Activated CD4-positive, alpha-beta memory T cell treated with anti-CD3 and anti-CD28 coated beads, Interleukin-2, amount 10 ng/mL, durations not matched to agents 7 days and 5 days (primary cell): ENCODE measurements at regions not wholly inside any gene's neighbourhood (a gene's known extent, or its start where the extent isn't known, plus 50 kb on each side); places are given as distances from the start of the nearest gene placed in this dataset.
"Not testable (repeated sequence)": the region's sequence is repeated elsewhere in the genome, so short reads cannot be mapped to it uniquely, and the experiment has no call there.

Source experiments
- CTCF ChIA-PET: fragments of 350-600 bp; sonication (Branson Sonifier 250); formaldehyde crosslinking; loops from one replicate; lab custom pipeline; 2021; ENCODE audit warnings: antibody characterized with exemption, inconsistent platforms; lab: Charles Lee
- POLR2A ChIA-PET: fragments of 350-600 bp; sonication (Branson Sonifier 250); formaldehyde crosslinking; loops from one replicate; lab custom pipeline; 2021; ENCODE audit warnings: antibody characterized with exemption; lab: Charles Lee
- DNase-seq: peaks from one replicate; pipeline ENCODE4 v3.0.0-alpha.2; 2020
- H3K27ac Mint-ChIP-seq: one replicate; pipeline ENCODE4 v1.8.0; 2021; ENCODE audit warnings: mild to moderate bottlenecking, mixed read lengths
- H3K27me3 Mint-ChIP-seq: one replicate; pipeline ENCODE4 v1.8.0; 2021; ENCODE audit warnings: mixed read lengths
- H3K36me3 Mint-ChIP-seq: one replicate; pipeline ENCODE4 v1.8.0; 2021; ENCODE audit warnings: low read depth, mixed read lengths
- H3K4me1 Mint-ChIP-seq: one replicate; pipeline ENCODE4 v1.8.0; 2021; ENCODE audit warnings: mixed read lengths
- H3K4me3 Mint-ChIP-seq: one replicate; pipeline ENCODE4 v1.8.0; 2021; ENCODE audit warnings: mild to moderate bottlenecking, mixed read lengths
- H3K9me3 Mint-ChIP-seq: one replicate; pipeline ENCODE4 v1.8.0; 2021; ENCODE audit warnings: mixed read lengths

DNA sequence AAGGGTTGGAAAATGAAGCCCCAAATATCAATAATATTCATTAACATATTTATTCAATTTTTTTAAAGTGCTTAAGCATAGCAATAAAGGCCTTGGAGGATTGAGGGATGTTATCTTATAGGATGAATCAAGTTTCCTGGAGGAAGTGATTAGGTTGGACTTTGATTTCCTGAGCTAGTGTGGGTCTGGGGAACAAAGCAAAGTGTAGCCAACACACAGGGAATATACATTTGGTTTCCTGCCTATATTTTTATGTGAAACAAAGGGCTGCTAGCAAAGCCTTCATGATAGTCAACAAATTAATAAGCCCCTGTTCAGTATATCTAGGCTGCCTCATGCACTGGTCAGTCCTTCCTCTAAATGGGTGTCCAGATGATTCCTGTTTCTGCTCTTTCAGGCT is 261.1 kb upstream of the IL12A start:
- H3K36me3 Mint-ChIP-seq = no peaks in the 10 kb centered on the region
- ChIA-PET POLR2A (no interaction called here), CTCF (no interaction called here)
- no peaks in the 10 kb centered on the region for H3K4me1 Mint-ChIP-seq
- H3K27me3 Mint-ChIP-seq = no peaks in the 10 kb centered on the region
- H3K4me3 Mint-ChIP-seq = no peak overlapping the region
- no peak for DNase-seq
- H3K9me3 Mint-ChIP-seq = no peaks in the 10 kb centered on the region
- no peak overlapping the region for H3K27ac Mint-ChIP-seq

DNA sequence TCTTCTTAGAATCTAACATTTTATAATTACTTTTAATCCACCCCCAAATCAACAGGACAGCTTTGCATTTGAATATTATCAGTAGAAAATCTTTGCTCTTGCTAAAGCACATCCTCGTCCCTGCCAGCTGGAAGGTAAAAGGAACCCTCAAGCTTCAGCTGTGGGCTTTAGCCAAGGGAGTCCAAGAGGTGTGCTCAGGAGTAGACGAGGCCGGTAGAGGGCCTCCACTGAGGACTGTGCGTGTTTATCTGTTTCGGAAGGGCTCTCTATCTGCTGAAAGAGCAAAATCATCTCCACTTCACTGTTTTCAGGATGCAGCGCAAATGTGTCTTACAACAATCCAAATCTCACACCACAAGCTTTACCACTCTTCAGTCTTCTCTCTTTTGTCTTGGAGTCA is 257.4 kb upstream of the IL12A start:
- H3K36me3 Mint-ChIP-seq = no peaks in the 10 kb centered on the region
- no peaks in the 10 kb centered on the region for H3K4me1 Mint-ChIP-seq
- no peaks in the 10 kb centered on the region for H3K27me3 Mint-ChIP-seq
- DNase-seq = no peak
- H3K9me3 Mint-ChIP-seq = no peaks in the 10 kb centered on the region
- POLR2A ChIA-PET = no interaction called here
- CTCF ChIA-PET = no interaction called here
- H3K27ac Mint-ChIP-seq = no peak overlapping the region
- H3K4me3 Mint-ChIP-seq = no peak overlapping the region

DNA sequence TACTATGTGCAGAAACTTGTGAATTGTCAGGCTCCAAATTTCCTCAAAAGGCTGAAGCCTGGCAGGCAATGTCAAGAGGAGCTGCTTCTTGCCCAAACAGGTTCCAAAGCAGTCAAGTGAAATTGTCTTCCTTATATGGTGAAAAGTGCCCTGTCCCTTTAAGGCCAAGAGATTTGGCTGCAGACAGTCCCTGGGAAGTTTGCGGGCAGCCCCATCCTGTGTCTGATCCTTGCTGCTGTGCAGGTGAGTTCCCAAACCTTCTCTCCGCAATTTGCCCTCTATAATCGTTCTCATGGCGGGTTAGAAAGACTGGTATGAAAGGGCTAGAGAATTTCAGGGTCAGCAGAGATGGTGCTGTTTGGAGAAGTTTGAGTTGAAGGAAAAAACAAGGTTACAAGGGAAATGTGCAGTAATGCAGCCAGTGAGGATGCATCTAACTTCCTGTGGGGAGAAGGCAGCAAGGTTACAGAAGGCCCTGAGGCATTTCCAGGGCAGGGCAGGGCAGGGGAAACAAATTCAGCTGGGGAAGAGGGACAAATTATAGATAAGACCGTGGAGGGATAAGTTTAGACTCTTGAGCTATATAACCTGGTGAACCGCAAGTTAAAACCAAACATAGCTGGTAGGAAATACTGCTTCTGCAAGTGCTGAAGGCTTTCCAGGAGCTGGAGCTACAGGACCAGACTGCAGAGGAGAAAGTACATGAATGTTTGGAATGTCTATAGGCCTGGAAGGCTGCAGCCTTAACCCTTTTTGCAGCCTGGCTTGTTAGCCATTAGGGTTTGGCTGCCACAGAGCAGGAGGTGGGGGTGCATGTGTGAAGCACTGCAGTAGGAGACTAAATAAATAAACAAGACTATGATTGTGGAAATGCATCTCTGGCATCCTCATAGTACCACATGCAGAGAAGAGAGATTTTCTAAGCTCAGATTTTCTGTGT is 256.2 kb upstream of the IL12A start:
- H3K4me1 Mint-ChIP-seq = no peaks in the 10 kb centered on the region
- POLR2A ChIA-PET = no interaction called here
- no peaks in the 10 kb centered on the region for H3K9me3 Mint-ChIP-seq
- DNase-seq = no peak
- H3K4me3 Mint-ChIP-seq = no peak overlapping the region
- no peak overlapping the region for H3K27ac Mint-ChIP-seq
- no peaks in the 10 kb centered on the region for H3K36me3 Mint-ChIP-seq
- CTCF ChIA-PET = no interaction called here
- H3K27me3 Mint-ChIP-seq = no peaks in the 10 kb centered on the region

DNA sequence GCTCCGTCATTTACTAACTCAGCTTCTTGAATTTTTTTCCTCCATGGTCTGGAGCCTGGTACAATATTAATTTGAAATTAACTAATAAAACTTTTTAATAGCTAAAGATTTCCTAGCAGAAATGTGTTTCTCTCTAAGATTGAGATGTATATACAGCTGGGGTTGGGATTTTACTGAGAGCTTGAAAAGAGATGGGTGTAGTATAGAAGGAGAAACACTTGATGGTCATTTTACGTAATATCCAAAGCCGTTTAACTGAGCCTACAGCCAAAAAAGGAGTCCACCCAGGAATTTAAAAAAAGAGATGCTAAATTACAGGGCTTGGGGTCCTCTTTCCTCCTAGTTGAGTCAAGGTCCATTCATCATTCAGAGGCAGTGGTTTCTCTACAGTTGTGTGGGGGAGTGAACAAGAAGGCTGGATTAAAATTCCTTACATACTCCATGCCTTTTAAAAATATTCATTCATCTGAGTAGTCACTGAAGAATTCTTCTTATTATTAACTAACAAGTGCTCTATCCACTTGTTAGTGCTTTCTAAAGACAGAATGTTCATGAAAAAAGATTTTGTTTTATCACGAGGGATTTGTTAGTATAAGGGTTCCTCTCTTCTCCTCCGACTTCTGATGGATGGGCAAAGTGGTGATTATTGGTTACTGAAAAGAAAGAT is 255.3 kb upstream of the IL12A start:
- Mint-ChIP-seq H3K4me1 (no peaks in the 10 kb centered on the region), H3K27ac (no peak overlapping the region), H3K4me3 (no peak overlapping the region), H3K9me3 (no peaks in the 10 kb centered on the region), H3K36me3 (no peaks in the 10 kb centered on the region), H3K27me3 (no peaks in the 10 kb centered on the region)
- CTCF ChIA-PET = no interaction called here
- DNase-seq = no peak
- POLR2A ChIA-PET = no interaction called here

DNA sequence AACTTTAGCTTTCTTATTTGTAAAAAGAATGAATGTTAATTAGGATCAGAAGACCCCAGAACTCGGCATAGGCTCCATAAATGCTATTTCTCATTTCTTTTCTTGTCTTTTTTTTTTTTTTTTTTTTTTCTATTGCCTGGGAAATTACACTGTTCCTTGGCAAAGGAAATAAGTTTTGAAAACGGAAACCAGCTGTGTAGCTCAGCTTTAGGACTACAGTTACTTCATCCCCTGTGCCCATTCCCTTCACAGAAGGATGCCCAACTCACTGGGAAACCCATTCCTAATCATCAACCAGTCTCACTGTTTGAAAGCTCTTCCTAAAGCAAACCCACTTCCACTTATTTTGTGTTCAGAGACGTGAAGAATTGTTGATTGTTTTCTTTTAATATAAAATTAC is 254.0 kb upstream of the IL12A start:
- Mint-ChIP-seq H3K4me3 (no peak overlapping the region), H3K27me3 (no peaks in the 10 kb centered on the region), H3K9me3 (no peaks in the 10 kb centered on the region), H3K36me3 (no peaks in the 10 kb centered on the region), H3K4me1 (no peaks in the 10 kb centered on the region), H3K27ac (no peak overlapping the region)
- ChIA-PET CTCF (no interaction called here), POLR2A (no interaction called here)
- no peak for DNase-seq

DNA sequence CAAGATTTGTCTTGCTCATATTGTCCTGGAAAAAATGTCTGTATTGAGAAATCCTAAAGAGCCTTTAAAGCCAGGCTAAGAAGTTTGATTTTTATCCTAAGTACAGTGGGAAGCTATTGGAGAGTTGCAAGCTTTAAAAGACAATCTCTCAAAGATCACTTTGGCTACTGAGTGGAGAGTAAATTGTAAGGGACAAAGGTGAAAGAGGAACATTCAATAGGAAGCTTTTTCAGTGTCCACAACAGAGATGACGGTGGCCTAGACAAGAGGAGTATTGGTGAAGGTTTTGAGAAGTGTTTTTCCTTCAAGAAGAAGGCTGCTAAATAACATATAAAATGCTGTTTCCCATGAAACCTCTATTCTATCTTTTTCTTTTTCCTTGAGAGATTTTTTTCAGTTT is 249.5 kb upstream of the IL12A start:
- Mint-ChIP-seq H3K9me3 (no peaks in the 10 kb centered on the region), H3K36me3 (no peaks in the 10 kb centered on the region), H3K4me3 (no peak overlapping the region), H3K4me1 (no peaks in the 10 kb centered on the region), H3K27me3 (no peaks in the 10 kb centered on the region), H3K27ac (no peak overlapping the region)
- DNase-seq = no peak
- ChIA-PET CTCF (no interaction called here), POLR2A (no interaction called here)

DNA sequence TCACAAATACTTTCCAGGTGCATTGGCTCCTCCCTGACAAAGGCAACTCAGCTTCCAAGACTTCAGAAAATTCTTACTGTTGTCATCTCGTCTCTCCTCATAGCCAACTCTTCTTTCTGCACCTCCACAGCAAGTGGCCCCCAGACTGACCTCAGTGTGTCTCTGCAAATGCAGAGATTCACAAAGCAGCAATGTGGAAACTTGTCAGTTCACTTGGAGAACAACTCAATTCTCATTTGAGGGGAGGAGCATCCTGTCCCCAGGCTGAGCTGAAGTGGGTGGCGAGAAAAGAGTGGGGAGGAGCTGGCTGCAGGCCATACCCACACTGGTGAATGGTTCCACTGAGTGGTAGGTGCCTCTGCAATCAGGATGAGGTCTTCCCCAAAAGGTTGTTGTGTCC is 248.7 kb upstream of the IL12A start:
- Mint-ChIP-seq H3K27ac (no peak overlapping the region), H3K4me3 (no peak overlapping the region), H3K4me1 (no peaks in the 10 kb centered on the region), H3K36me3 (no peaks in the 10 kb centered on the region), H3K27me3 (no peaks in the 10 kb centered on the region), H3K9me3 (no peaks in the 10 kb centered on the region)
- no peak for DNase-seq
- ChIA-PET CTCF (interaction anchor here (0.7 to 1.3 kb wide), 2 partner anchors 24 to 249 kb away, joined by 3 to 8 read pairs; no protein-coding TSS in a partner anchor), POLR2A (no interaction called here)

DNA sequence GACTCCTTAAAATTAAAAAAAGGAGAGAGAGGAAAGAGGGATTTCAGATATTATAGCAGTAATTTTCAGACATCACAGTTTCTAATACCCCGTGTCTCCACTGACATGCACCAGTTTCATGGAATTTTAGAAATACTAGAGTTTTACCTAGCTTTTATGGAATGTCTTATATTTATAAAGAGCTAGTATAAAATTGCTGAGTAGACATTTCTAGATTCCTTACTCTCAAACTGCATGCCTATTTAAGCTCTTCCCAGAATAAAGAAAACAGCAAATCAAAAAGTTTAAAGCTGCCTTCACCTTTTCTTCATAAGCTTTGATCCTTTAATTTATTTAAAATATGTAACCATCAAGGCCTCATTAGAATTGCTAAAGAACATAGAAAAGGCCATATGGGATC is 247.4 kb upstream of the IL12A start:
- Mint-ChIP-seq H3K27ac (no peak overlapping the region), H3K36me3 (no peaks in the 10 kb centered on the region), H3K27me3 (no peaks in the 10 kb centered on the region), H3K4me1 (no peaks in the 10 kb centered on the region), H3K9me3 (no peaks in the 10 kb centered on the region), H3K4me3 (no peak overlapping the region)
- ChIA-PET POLR2A (no interaction called here), CTCF (interaction anchor here (1.3 kb wide), 1 partner anchor 23 kb away, joined by 8 read pairs; no protein-coding TSS in a partner anchor)
- no peak for DNase-seq

DNA sequence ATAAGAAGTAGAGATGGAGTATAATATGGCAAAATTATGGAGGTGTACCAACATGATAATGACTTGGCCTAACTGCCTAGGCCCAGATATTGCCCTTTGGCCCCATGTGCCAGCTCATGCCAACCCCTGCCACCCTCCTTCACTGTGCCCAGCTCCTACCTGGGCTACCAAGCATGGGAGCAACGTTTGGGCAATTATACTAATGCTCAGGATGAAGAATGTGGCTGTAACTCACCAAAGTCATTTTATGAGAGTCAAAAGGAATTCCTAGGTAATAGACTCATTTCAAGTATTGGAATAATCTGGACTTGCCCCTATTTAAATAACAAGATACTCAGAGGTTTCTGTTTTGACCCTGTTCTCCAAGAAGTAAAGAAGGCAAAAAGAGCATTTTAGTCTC is 240.2 kb upstream of the IL12A start:
- peaks cover 1% of the 10 kb centered on the region for H3K27me3 Mint-ChIP-seq
- H3K27ac Mint-ChIP-seq = no peak overlapping the region
- no peaks in the 10 kb centered on the region for H3K4me1 Mint-ChIP-seq
- DNase-seq = no peak
- ChIA-PET POLR2A (no interaction called here), CTCF (no interaction called here)
- no peaks in the 10 kb centered on the region for H3K9me3 Mint-ChIP-seq
- H3K36me3 Mint-ChIP-seq = no peaks in the 10 kb centered on the region
- no peak overlapping the region for H3K4me3 Mint-ChIP-seq

DNA sequence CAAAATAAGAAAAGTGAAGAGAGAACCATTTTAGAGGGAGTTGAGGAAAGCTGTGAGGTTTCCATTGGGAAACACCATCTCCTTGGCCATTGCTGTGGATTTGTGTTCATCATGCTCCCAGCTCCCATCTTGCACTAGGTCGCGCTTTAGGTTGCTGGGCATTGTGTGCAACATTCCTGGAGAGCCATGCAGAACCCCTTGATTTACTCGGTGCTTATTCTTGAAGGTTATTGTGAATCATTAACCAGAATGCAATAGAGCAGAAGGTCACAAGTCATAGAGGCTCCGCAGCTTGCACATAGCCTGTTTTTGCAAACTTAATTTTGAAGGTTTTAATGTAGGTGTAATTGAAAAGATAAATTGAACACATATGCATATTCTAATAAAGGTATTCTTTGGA is 239.2 kb upstream of the IL12A start:
- Mint-ChIP-seq H3K4me3 (no peak overlapping the region), H3K27ac (no peak overlapping the region), H3K4me1 (no peaks in the 10 kb centered on the region), H3K36me3 (no peaks in the 10 kb centered on the region), H3K27me3 (peaks cover 1% of the 10 kb centered on the region), H3K9me3 (no peaks in the 10 kb centered on the region)
- CTCF ChIA-PET = no interaction called here
- POLR2A ChIA-PET = no interaction called here
- no peak for DNase-seq

DNA sequence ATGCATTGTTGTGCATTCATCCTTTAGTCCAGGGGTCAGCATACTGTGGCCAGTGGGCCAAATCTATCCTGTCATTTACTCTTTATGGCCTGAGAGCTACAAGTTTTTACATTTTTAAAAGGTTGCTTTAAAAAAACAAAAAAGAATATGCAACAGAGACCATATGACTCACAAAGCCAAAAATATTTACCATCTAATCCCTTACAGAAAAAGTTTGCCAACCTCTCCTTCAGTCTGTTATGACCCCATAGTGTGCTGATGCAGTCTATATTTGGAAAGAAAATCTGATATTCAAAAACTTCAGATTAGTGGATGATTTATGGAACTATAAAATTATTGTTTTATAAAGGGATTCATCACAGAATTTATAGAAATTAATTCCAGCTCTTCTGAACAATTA is 237.5 kb upstream of the IL12A start:
- no peaks in the 10 kb centered on the region for H3K4me1 Mint-ChIP-seq
- no peak overlapping the region for H3K4me3 Mint-ChIP-seq
- peaks cover 1% of the 10 kb centered on the region for H3K27me3 Mint-ChIP-seq
- POLR2A ChIA-PET = no interaction called here
- CTCF ChIA-PET = no interaction called here
- no peak for DNase-seq
- no peak overlapping the region for H3K27ac Mint-ChIP-seq
- no peaks in the 10 kb centered on the region for H3K36me3 Mint-ChIP-seq
- peaks cover 2% of the 10 kb centered on the region for H3K9me3 Mint-ChIP-seq

DNA sequence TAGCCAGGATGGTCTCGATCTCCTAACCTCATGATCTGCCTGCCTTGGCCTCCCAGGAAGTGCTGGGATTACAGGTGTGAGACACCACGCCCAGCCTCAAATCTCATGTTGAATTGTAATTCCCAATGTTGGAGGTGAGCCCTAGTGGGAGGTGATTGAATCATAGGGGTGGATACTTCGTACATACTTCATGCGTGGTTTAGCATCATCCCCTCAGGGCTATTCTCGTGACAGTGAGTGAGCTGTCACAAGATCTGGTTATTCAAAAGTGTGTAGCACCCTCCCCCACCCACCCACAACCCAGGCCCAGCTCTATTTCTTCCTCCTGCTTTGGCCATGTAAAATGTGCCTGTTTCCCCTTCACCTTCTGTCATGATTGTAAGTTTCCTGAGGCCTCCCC is 236.9 kb upstream of the IL12A start:
- POLR2A ChIA-PET = no interaction called here
- Mint-ChIP-seq H3K4me3 (no peak overlapping the region), H3K4me1 (no peaks in the 10 kb centered on the region), H3K36me3 (no peaks in the 10 kb centered on the region), H3K27me3 (no peaks in the 10 kb centered on the region), H3K27ac (no peak overlapping the region), H3K9me3 (peaks cover 5% of the 10 kb centered on the region)
- DNase-seq = no peak
- CTCF ChIA-PET = no interaction called here

DNA sequence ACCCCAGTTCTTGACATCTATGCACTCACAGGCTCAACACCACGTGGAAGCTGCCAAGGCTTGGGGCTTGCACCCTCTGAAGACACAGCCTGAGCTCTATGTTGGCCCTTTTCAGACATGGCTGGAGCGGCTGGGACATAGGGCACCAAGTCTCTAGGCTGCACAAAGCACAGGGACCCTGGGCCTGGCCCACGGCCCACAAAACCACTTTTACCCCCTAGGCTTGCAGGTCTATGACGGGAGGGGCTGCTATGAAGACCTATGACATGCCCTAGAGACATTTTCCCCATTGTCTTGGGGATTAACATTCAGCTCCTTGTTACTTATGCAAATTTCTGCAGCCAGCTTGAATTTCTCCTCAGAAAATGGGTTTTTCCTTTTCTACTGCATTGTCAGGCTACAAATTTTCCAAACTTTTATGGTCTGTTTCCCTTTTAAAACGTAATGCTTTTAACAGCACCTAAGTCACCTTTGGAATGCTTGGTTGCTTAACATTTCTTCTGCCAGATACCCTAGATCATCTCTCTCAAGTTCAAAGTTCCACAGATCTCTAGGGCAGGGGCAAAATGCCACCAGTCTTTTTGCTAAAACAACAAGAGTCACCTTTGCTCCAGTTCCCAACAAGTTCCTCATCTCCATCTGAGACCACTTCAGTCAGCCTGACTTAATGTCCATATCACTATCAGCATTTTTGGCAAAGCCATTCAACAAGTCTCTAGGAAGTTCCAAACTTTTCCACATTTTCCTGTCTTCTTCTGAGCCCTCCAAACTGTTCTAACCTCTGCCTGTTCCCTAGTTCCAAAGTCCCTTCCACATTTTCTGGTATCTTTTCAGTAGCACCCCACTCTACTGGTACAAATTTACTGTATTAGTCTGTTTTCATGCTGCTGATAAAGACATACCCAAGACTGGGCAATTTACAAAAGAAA is 232.1 kb upstream of the IL12A start:
- H3K9me3 Mint-ChIP-seq, CTCF ChIA-PET, POLR2A ChIA-PET, H3K4me1 Mint-ChIP-seq, H3K4me3 Mint-ChIP-seq, H3K36me3 Mint-ChIP-seq, DNase-seq, H3K27me3 Mint-ChIP-seq, H3K27ac Mint-ChIP-seq: not testable (repeated sequence)
